ENCODE measurements at regions not wholly inside any gene's neighbourhood (a gene's known extent, or its start where the extent isn't known, plus 50 kb on each side); places are given as distances from the start of the nearest gene placed in this dataset.
A peak's percentile ranks its signal among the peaks of the same experiment; 100 is the strongest.
"Not testable (repeated sequence)": the region's sequence is repeated elsewhere in the genome, so short reads cannot be mapped to it uniquely, and the experiment has no call there.

- no peak for DNase-seq
Observed at GRCh38 chr20:25989196-25989595, 292.5 kb upstream of the ZNF337 start.

GRCh38 chr20:25987928-25988560 lies 291.4 kb upstream of the ZNF337 start:
- DNase-seq, result not testable (repeated sequence)

- peak in 36 of 51 donors; percentile 3 to 69 (median 38) for DNase-seq
Observed at GRCh38 chr20:25987073-25987927, 290.6 kb upstream of the ZNF337 start.

DNA sequence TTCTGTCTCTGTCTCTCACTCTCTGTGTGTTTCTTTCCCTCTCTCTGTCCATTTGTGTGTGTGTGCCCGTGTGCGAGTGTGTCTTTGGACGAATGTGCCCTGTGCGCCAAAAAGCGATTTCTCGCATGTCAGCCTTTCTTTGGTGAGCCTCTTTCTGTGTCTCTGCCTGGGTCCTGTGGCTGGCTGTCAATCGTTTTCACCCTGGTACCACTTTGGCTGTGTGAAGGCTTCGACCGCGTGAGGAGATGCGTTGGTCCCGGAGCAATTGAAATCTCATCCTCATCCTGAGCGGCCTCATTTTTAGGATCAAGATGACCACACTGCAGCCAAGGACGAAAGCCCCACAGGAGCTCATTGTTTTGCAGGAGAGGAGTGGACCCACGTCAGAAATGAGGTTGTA lies 288.9 kb upstream of the ZNF337 start:
- DNase-seq, result no peak

- DNase-seq, result peak in 34 of 51 donors; percentile 4 to 85 (median 42)
Observed at GRCh38 chr20:25984933-25985332, 288.3 kb upstream of the ZNF337 start.

GRCh38 chr20:25982701-25983100 lies 286.0 kb upstream of the ZNF337 start:
- not testable (repeated sequence) for DNase-seq

DNA sequence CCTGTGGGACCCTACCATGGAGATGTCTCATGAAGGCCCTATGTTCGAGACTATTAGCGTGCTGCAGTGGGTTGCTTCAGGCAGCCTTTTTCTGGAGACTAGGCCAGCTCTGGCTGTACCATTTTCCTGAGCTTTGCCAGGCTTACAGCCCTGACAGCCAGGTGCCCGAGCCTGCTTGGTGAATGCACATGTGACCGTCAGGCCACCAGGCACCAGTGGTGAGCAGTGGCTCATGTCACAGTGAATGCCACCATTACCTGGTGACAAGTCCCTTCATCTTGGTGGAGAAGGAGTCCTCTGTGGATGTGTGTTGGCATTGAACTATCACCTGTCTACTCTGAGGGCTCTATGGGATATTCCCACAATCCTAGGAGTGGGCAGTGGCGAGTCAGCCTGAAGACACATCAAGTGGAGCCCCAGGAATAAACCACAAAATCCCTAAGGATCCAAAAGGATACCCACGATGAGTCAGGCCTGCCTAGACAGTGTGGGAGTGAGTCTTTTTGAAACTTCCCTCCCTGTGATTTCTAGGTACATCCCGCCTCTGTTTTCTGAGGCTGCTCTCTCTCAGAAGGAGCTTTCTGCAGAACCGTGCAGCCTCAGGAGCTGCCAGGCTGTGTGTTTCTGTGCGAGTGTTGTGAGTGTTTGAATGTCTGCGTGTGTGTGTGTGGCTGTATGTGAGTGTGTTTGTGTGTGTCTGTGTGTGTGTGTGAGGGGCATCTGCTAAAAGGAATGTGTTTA lies 282.0 kb upstream of the ZNF337 start:
- peak in 2 of 51 donors; percentile 11 to 22 for DNase-seq

- not testable (repeated sequence) for DNase-seq
Observed at GRCh38 chr20:25975816-25976215, 279.2 kb upstream of the ZNF337 start.

- not testable (repeated sequence) for DNase-seq
Observed at GRCh38 chr20:25965203-25965602, 268.6 kb upstream of the ZNF337 start.

DNA sequence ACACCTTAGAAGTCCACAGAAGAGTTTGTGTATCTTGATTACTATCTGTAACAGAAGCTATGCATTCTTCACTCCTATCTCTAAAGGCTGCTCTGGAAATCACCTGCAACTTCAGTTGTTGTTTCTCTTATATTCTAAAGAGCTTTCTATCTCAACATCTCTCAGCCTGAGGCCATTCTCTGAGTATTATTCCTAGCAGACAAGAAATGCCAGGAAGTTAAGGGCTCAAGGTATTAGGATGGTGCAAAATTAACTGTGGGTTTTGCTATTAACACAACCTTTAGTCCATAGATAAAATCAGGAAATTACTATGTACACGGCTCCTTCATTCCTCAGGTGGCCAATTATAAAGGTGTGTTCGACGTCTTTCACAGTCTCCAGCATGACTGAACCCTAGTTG lies 257.2 kb upstream of the ZNF337 start:
- DNase-seq, result not testable (repeated sequence)

- not testable (repeated sequence) for DNase-seq
Observed at GRCh38 chr20:25935230-25935629, 238.6 kb upstream of the ZNF337 start.

- DNase-seq, result not testable (repeated sequence)
Observed at GRCh38 chr20:25932806-25933205, 236.2 kb upstream of the ZNF337 start.

DNA sequence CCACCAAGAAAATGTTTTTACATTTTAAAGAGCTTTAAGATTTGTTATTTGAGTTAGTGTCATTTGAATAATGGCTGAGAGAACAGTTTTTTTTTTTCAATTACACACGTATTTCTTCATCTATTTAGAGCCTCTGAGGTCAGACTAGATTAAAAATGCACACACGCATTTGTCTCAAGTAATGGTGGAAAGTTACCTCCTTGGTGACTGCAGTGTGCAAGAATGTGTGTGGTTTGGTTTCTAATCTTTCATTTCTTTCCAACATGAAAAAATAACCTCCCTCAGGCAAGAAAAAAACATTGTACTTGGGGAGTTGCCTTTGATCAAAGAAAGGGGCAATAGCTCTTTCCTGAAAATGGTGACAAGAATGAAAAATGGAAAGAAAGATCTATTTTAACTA lies 235.5 kb upstream of the ZNF337 start:
- not testable (repeated sequence) for DNase-seq

GRCh38 chr20:25902321-25902720 lies 205.7 kb upstream of the ZNF337 start:
- not testable (repeated sequence) for DNase-seq

DNA sequence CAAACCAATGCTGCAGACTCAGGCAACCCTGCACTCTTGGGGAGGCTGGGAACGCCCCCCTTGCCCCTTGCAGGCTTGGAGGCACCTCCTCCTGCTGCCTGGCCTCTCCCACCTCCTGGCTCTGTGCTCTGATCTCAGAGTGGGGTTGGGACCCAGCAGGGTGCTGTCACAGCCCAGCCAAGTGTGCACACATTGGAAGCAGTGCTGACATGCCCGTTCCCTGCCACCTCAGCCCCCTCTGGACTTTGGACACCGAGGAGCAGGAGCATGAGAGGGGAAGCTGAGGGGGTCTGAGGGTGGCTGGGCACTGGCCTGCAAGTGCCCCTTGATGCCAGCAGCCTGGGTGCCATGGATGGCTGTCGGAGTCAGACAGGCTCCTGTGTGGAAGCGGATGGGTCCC lies 202.0 kb upstream of the ZNF337 start:
- not testable (repeated sequence) for DNase-seq

GRCh38 chr20:25879096-25879495 lies 182.4 kb upstream of the ZNF337 start:
- DNase-seq, result not testable (repeated sequence)

- peak in 2 of 51 donors; percentile 27 to 41 for DNase-seq
Observed at GRCh38 chr20:25868650-25868979, 172.0 kb upstream of the ZNF337 start.

- DNase-seq, result peak; percentile 42 to 93 (median 81)
Observed at GRCh38 chr20:25867776-25868649, 171.4 kb upstream of the ZNF337 start.

- DNase-seq, result not testable (repeated sequence)
Observed at GRCh38 chr20:25867015-25867775, 170.5 kb upstream of the ZNF337 start.

Data from hypothalamus (tissue), 51 donors.